ENCODE measurements at regions not wholly inside any gene's neighbourhood (a gene's known extent, or its start where the extent isn't known, plus 50 kb on each side); places are given as distances from the start of the nearest gene placed in this dataset.

DNA sequence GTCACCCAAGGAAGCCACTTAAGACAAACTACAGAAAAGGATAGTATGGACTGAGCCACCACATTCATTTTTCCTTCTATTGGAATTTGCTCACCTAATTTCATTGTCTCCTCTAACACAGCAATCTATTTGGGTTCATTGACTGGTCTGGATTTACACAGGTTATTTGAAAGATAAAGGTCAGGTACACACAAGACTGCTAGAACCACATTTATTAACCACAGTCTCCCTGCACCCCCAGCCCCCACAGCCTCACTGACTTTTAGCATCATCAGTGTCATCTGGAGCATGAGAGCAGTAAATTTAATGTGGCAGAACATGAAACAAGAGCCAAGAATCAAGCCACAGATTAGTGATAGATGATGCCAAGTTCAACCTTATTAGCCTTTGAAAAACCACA, 226.9 kb upstream of the GYPC start:
- no peaks in the 10 kb centered on the region for H3K9me3 ChIP-seq (ENCODE audit: insufficient read depth, low read length)
- no peak overlapping the region for H3K4me3 ChIP-seq (ENCODE audit: insufficient read length, low read depth)
- DNase-seq (ENCODE audit: low read depth, low spot score) = no peak
- H3K9ac ChIP-seq (ENCODE audit: insufficient read length, low read depth) = no peak overlapping the region
- TF ChIP-seq ZNF274 (IDR thresholded peaks at IDR 0.05; ENCODE audit: low read depth, low read length) (no peak), YY1 (IDR thresholded peaks at IDR 0.05; ENCODE audit: insufficient read depth, insufficient read length) (no peak), SUZ12 (IDR thresholded peaks at IDR 0.05; ENCODE audit: extremely low read depth, insufficient read depth, insufficient read length) (no peak)
- H3K4me1 ChIP-seq (ENCODE audit: insufficient read depth, insufficient read length) = no peaks in the 10 kb centered on the region
- H3K36me3 ChIP-seq (ENCODE audit: insufficient read depth, insufficient read length, low read length) = no peaks in the 10 kb centered on the region
- no peaks in the 10 kb centered on the region for H3K27me3 ChIP-seq (ENCODE audit: insufficient read depth, insufficient read length)

DNA sequence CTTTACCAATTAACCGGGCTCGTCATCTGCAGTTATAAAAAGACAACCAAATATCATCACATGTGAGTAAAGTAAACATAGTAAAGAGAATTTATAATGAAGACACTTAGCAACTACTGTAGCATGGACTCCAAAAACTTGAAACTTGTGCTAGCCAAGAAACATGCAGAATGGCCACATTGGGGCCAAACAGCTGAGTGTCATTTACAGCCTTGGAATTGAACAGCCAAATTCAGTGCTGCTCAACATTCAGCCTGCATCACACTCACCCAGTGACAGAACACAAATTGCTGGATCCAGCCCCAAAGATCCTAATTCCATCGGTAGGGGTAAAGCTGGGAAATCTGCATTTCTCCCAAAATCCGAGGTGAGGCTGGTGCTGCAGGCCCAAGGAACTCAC, 224.8 kb upstream of the GYPC start:
- Histone ChIP-seq H3K4me3 (ENCODE audit: insufficient read length, low read depth) (no peak overlapping the region), H3K27me3 (ENCODE audit: insufficient read depth, insufficient read length) (no peaks in the 10 kb centered on the region), H3K36me3 (ENCODE audit: insufficient read depth, insufficient read length, low read length) (no peaks in the 10 kb centered on the region), H3K4me1 (ENCODE audit: insufficient read depth, insufficient read length) (no peaks in the 10 kb centered on the region), H3K9ac (ENCODE audit: insufficient read length, low read depth) (no peak overlapping the region), H3K9me3 (ENCODE audit: insufficient read depth, low read length) (no peaks in the 10 kb centered on the region)
- TF ChIP-seq ZNF274 (IDR thresholded peaks at IDR 0.05; ENCODE audit: low read depth, low read length) (no peak), YY1 (IDR thresholded peaks at IDR 0.05; ENCODE audit: insufficient read depth, insufficient read length) (no peak), SUZ12 (IDR thresholded peaks at IDR 0.05; ENCODE audit: extremely low read depth, insufficient read depth, insufficient read length) (no peak)
- DNase-seq (ENCODE audit: low read depth, low spot score) = no peak

- H3K4me3 ChIP-seq (ENCODE audit: insufficient read length, low read depth) = no peak overlapping the region
- DNase-seq (ENCODE audit: low read depth, low spot score) = no peak
- no peaks in the 10 kb centered on the region for H3K36me3 ChIP-seq (ENCODE audit: insufficient read depth, insufficient read length, low read length)
- no peak overlapping the region for H3K9ac ChIP-seq (ENCODE audit: insufficient read length, low read depth)
- no peaks in the 10 kb centered on the region for H3K4me1 ChIP-seq (ENCODE audit: insufficient read depth, insufficient read length)
- TF ChIP-seq YY1 (IDR thresholded peaks at IDR 0.05; ENCODE audit: insufficient read depth, insufficient read length) (no peak), ZNF274 (IDR thresholded peaks at IDR 0.05; ENCODE audit: low read depth, low read length) (no peak), SUZ12 (IDR thresholded peaks at IDR 0.05; ENCODE audit: extremely low read depth, insufficient read depth, insufficient read length) (no peak)
- H3K9me3 ChIP-seq (ENCODE audit: insufficient read depth, low read length) = no peaks in the 10 kb centered on the region
- H3K27me3 ChIP-seq (ENCODE audit: insufficient read depth, insufficient read length) = no peaks in the 10 kb centered on the region
Observed at GRCh38 chr2:126436411-126436810, 219.5 kb upstream of the GYPC start.

DNA sequence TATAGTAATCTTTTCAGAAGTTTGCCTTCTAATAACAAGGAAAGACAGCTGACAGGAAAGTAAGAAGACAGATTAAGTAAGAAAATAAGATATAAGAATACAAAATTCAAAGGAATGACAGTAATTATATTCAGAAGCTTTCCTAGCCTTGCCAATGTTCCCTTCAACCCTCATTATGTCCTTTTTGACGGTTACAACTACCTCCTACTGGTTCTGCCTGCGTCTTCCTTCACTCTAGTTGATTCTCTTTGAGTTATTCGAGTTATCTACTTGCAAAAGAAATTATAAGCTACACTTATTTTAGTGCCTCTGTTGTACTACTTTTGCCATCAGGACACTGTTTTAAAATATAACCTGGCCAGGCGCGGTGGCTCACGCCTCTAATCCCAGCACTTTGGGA, 218.9 kb upstream of the GYPC start:
- no peak for TF ChIP-seq SUZ12 (IDR thresholded peaks at IDR 0.05; ENCODE audit: extremely low read depth, insufficient read depth, insufficient read length)
- no peak for TF ChIP-seq YY1 (IDR thresholded peaks at IDR 0.05; ENCODE audit: insufficient read depth, insufficient read length)
- no peak for TF ChIP-seq ZNF274 (IDR thresholded peaks at IDR 0.05; ENCODE audit: low read depth, low read length)
- Histone ChIP-seq H3K4me3 (ENCODE audit: insufficient read length, low read depth) (no peak overlapping the region), H3K4me1 (ENCODE audit: insufficient read depth, insufficient read length) (no peaks in the 10 kb centered on the region), H3K27me3 (ENCODE audit: insufficient read depth, insufficient read length) (no peaks in the 10 kb centered on the region), H3K9me3 (ENCODE audit: insufficient read depth, low read length) (no peaks in the 10 kb centered on the region), H3K9ac (ENCODE audit: insufficient read length, low read depth) (no peak overlapping the region), H3K36me3 (ENCODE audit: insufficient read depth, insufficient read length, low read length) (no peaks in the 10 kb centered on the region)
- DNase-seq (ENCODE audit: low read depth, low spot score) = no peak

GRCh38 chr2:126444512-126444911, 211.4 kb upstream of the GYPC start:
- no peaks in the 10 kb centered on the region for H3K4me1 ChIP-seq (ENCODE audit: insufficient read depth, insufficient read length)
- H3K27me3 ChIP-seq (ENCODE audit: insufficient read depth, insufficient read length) = no peaks in the 10 kb centered on the region
- no peak for DNase-seq (ENCODE audit: low read depth, low spot score)
- no peak overlapping the region for H3K9ac ChIP-seq (ENCODE audit: insufficient read length, low read depth)
- no peaks in the 10 kb centered on the region for H3K36me3 ChIP-seq (ENCODE audit: insufficient read depth, insufficient read length, low read length)
- no peaks in the 10 kb centered on the region for H3K9me3 ChIP-seq (ENCODE audit: insufficient read depth, low read length)
- H3K4me3 ChIP-seq (ENCODE audit: insufficient read length, low read depth) = no peak overlapping the region
- no peak for TF ChIP-seq SUZ12 (IDR thresholded peaks at IDR 0.05; ENCODE audit: extremely low read depth, insufficient read depth, insufficient read length)
- no peak for TF ChIP-seq YY1 (IDR thresholded peaks at IDR 0.05; ENCODE audit: insufficient read depth, insufficient read length)
- no peak for TF ChIP-seq ZNF274 (IDR thresholded peaks at IDR 0.05; ENCODE audit: low read depth, low read length)

DNA sequence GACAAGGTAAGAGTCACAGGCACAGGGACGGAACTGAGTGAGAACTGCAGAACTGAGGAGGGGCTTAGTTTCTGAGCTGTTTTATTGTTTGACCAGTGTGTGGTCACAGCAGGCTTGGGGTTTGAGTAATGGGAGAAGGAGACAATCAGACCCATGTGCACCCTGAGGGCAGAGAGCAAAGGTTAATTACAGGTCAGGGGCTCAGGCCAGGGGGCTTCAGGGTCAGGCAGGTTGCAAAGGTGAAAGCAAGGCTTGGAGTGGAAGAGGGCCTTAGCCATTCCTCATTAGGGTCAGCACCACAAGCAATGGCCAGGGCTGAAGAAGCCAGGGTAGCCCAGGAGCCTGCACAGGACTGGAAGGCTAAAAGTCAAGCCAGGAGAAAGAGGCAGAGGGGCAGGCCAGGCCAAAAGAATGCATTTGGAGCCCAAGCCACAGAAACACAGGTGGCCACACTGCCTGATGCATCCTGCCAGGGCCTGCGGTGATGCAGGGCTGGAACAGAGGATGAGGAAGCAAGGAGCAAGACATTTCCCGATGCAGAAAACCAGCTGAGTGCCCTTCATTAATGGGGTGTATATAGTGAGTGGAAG, 209.8 kb upstream of the GYPC start:
- no peak for DNase-seq (ENCODE audit: low read depth, low spot score)
- H3K4me1 ChIP-seq (ENCODE audit: insufficient read depth, insufficient read length) = no peaks in the 10 kb centered on the region
- H3K36me3 ChIP-seq (ENCODE audit: insufficient read depth, insufficient read length, low read length) = no peaks in the 10 kb centered on the region
- TF ChIP-seq YY1 (IDR thresholded peaks at IDR 0.05; ENCODE audit: insufficient read depth, insufficient read length) = no peak
- no peak for TF ChIP-seq ZNF274 (IDR thresholded peaks at IDR 0.05; ENCODE audit: low read depth, low read length)
- TF ChIP-seq SUZ12 (IDR thresholded peaks at IDR 0.05; ENCODE audit: extremely low read depth, insufficient read depth, insufficient read length) = no peak
- H3K27me3 ChIP-seq (ENCODE audit: insufficient read depth, insufficient read length) = no peaks in the 10 kb centered on the region
- no peak overlapping the region for H3K9ac ChIP-seq (ENCODE audit: insufficient read length, low read depth)
- H3K4me3 ChIP-seq (ENCODE audit: insufficient read length, low read depth) = no peak overlapping the region
- no peaks in the 10 kb centered on the region for H3K9me3 ChIP-seq (ENCODE audit: insufficient read depth, low read length)

DNA sequence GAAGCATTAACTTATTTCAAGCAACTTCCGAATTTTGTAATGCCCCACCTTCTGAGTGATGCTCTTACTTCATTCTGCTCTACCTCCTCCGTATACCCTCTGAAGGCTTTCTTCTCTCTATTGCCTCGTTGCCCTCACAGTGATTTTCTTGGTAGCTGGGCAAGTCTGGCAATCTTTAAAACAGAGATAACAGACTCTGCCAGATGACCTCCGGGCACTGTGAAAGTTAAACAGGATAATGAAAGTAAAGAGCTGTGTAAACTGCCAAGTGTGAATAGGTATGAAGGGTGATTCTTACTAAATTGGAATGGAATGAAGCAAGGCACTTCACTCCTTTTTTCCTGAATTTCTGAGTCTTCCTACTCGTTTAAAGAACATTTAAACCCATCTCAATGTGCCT, 207.3 kb upstream of the GYPC start:
- no peak overlapping the region for H3K4me3 ChIP-seq (ENCODE audit: insufficient read length, low read depth)
- no peaks in the 10 kb centered on the region for H3K27me3 ChIP-seq (ENCODE audit: insufficient read depth, insufficient read length)
- no peaks in the 10 kb centered on the region for H3K4me1 ChIP-seq (ENCODE audit: insufficient read depth, insufficient read length)
- no peaks in the 10 kb centered on the region for H3K36me3 ChIP-seq (ENCODE audit: insufficient read depth, insufficient read length, low read length)
- no peaks in the 10 kb centered on the region for H3K9me3 ChIP-seq (ENCODE audit: insufficient read depth, low read length)
- no peak for DNase-seq (ENCODE audit: low read depth, low spot score)
- no peak overlapping the region for H3K9ac ChIP-seq (ENCODE audit: insufficient read length, low read depth)
- TF ChIP-seq SUZ12 (IDR thresholded peaks at IDR 0.05; ENCODE audit: extremely low read depth, insufficient read depth, insufficient read length) = no peak
- TF ChIP-seq YY1 (IDR thresholded peaks at IDR 0.05; ENCODE audit: insufficient read depth, insufficient read length) = no peak
- TF ChIP-seq ZNF274 (IDR thresholded peaks at IDR 0.05; ENCODE audit: low read depth, low read length) = no peak
